ENCODE measurements at regions not wholly inside any gene's neighbourhood (a gene's known extent, or its start where the extent isn't known, plus 50 kb on each side); places are given as distances from the start of the nearest gene placed in this dataset.

- no peak for DNase-seq (ENCODE audit: low spot score)
Observed at GRCh38 chr1:96002969-96003964, 718.3 kb upstream of the PTBP2 start.

DNA sequence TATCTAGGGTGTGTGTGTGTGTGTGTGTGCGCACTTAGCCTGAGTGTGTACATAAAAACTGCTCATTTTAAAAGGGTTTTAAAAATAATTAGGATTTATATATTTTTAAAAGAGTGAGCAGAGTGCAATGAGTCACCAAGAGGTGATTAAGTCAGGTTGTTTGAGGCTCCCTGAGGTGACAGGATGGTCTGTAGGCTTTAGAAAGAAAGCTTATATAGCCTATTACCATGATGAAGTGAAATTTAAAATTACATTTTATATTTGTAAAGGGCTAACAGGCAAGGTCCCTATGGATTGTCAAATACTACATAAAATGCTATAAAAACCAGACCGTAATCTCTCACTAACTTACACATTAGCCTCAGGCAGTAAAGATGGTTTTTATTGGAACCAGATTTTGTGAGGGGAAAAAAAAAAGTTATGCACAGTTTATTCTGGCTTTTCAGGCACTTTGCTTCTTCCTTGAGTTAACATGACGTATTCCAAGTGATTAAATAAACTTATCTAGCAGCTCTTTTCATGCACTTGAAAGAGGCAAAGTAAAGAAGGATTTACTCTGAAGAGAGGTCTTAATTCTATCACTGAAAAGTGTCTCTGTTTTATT lies 711.7 kb upstream of the PTBP2 start:
- no peak for DNase-seq (ENCODE audit: low spot score)

DNA sequence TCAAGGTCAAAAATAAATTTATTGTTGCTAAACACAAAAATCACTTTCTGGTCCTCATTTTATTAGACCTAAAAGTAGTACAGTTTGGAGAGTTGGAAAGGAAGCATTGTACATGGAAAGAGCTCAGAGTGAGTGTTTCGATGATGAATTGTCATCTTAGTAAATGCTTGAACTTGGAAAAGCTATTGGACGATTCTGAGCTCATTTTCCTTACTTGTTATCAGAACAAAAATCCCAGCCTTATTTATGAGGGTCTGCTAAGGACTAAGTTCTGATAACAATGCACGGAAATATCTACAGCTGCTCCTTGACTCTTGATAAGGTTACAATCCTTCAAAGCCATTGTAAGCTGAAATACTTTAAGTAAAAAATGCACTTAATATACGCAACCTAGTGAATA lies 710.0 kb upstream of the PTBP2 start:
- DNase-seq (ENCODE audit: low spot score) = no peak

DNA sequence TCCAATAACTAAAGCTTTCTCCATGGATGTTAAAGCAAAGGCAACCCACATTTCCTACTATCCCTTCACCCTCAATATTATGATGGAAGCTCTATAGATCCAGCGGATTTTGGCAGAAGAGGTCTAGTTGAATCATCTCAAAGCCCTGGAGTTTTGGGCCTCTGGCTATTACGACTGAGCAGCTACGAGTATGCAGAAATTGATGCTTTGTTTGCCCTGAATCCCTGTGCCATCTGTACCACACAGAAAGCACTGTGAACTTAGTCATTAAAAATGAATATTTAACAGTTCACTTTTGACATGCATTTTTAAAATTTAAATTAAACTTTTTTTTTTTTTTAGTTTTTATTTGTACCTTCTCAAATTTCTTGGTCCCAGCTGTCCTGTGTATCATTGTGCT lies 705.4 kb upstream of the PTBP2 start:
- no peak for DNase-seq (ENCODE audit: low spot score)

GRCh38 chr1:96020378-96020777 lies 701.2 kb upstream of the PTBP2 start:
- no peak for DNase-seq (ENCODE audit: low spot score)

DNA sequence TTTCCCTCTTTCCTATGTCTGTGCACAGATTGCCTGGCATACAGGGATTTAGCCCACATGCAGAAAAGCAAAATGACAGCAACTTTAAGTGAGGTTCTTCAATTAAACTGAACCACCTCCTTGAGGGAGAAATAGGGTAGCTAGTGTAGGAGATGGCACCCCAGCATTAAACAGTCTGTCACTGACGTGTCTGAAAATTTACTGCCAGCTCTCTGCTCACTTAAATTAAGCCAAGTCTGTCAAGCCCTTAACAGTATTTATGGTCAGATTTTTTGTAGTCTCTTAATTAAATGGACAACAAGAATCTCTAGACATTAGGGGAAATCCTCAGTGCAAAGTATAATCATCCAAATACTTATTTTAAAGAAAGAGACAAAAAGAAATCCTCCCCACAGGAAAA lies 696.5 kb upstream of the PTBP2 start:
- DNase-seq (ENCODE audit: low spot score) = no peak

- DNase-seq (ENCODE audit: low spot score) = no peak
Observed at GRCh38 chr1:96028071-96028470, 693.5 kb upstream of the PTBP2 start.

DNA sequence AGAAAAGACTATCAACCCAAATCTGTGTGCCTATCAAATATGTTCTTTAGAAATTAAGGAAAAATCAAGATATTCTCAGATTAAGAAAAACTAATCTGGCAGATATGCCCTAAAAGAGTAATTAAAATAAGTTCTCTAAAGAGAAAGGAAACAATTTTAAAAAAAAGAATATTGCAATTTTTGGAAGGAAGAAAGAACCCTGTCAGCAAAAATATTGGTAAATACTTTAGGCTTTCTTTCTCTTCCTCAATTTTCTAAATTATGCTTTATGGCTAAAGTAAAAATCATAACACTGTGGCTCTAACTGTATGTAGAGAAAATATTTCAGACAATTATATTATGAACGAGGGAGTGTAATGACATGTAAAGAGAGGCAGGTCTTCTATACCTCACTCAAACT lies 691.3 kb upstream of the PTBP2 start:
- no peak for DNase-seq (ENCODE audit: low spot score)

DNA sequence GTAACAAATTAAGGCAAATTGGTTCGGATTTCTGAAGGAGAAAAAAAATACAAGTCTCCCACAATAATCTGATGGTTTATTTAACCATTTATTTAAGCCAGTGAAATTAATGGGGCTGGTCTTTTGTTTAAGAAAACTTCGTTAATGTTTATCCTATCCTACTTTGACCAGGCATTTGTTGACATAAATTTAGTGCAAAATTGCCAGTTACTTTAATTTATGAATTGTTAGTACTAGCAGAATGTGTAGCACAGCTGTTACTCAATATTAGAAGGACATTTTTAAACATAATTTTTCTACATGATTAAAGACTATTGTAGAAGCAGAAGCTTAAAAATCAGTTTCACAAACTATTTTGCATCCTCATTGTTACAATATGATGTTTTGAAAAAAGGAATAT lies 687.6 kb upstream of the PTBP2 start:
- DNase-seq (ENCODE audit: low spot score) = no peak

- DNase-seq (ENCODE audit: low spot score) = no peak
Observed at GRCh38 chr1:96036763-96037162, 684.8 kb upstream of the PTBP2 start.

DNA sequence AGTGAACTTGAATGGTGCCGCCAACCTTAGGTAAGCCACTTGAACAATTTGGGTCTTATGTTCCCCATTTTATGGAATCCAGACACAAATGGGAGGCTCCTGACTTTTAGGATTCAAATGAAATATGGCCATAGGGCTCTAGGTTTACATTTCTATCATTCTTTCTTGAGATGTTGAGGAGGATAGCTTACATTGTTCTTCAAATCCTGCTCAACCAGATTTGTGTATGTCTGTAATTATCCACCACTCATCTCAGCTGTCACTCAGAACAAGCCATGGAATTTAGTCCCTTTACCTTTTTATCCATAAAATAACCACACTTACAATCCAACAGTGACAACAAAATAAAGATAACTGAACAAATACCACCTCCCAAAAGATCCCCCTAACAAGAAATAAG lies 682.9 kb upstream of the PTBP2 start:
- DNase-seq (ENCODE audit: low spot score) = no peak

DNA sequence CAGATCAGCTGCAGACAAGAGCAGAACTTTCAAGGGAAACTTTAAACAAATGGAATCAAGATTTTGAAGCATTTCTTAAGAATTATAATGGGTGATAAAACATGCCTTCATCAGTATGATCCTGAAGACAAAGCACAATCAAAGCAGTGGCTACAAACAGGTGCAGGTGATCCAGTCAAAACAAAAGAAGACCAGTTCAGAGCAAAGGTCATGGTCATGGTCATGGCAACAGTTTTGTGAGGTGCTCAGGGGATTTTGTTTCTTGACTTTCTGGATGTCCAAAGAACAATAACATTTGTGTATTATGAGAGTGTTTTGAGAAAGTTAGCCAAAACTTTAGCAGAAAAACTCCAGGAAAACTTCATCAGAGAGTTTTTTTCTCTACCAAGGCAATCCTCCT lies 681.7 kb upstream of the PTBP2 start:
- no peak for DNase-seq (ENCODE audit: low spot score)

DNA sequence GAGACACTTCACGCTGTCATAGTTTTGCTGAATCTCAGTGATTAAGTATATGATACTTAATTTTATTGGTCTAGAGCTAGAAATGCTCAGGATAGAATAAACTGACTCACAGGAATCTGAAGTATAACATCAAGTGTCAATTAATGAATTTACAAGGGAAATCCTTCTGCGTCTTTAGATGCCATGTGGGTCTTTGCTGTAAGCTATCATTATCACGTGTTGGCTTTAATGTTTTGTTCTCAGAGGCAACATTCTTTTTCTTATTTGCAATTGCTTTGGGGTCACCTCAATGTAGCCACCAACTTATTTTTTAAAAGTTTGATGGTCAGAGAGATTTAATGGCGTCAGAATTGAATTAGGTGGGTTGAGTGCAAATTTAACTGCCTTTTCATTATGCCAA lies 680.1 kb upstream of the PTBP2 start:
- no peak for DNase-seq (ENCODE audit: low spot score)

- no peak for DNase-seq (ENCODE audit: low spot score)
Observed at GRCh38 chr1:96048572-96049212, 672.9 kb upstream of the PTBP2 start.

DNA sequence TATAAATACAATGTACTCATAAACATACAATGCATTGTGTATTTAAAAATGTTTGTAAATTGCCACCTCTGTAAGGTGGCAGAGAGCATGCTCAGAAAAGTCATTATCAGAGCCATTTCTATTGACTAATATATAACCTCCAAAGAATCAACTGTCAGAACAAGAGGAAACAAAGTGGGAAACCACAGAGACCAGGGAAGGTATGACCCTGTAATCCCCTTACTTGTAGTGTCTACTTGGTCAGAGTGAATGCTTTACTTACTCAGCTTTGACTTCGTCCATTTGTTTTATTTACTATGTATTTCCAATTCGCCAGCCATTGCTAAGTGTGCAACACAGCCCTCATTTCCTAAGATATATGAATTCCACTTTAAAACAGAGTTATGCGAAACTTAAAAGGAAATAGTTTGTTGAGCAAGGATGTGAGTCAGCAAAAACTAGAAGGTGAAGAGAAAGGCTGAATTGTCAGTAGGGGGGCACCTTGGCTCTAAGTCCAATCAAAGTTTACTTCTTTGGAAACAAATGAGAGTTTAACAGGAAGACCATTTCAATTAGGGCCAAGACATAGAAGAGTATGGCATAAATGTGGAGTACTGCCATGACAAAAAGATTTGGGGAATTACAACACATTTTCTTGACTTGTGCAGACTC lies 671.7 kb upstream of the PTBP2 start:
- DNase-seq (ENCODE audit: low spot score) = no peak

GRCh38 chr1:96059276-96059675 lies 662.3 kb upstream of the PTBP2 start:
- DNase-seq (ENCODE audit: low spot score) = no peak

DNA sequence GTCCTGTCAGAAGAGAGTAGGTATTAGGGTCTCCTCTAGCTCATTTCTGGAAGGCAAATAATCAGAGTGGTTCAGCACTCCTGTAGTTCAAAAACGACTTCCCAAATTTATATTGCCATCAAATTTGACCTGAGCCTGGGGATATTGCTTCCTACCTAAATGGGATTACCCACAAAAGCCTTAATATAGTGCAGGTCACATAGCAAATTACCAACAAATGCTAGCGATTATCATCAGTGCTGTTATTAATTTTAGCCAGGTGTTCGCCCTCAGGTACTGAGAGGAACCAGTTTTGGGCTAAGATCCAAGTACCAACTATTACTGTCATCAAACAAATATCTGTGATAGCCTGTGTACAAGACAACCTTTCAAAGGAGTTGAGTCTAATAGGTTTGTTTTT lies 661.8 kb upstream of the PTBP2 start:
- DNase-seq (ENCODE audit: low spot score) = no peak

DNA sequence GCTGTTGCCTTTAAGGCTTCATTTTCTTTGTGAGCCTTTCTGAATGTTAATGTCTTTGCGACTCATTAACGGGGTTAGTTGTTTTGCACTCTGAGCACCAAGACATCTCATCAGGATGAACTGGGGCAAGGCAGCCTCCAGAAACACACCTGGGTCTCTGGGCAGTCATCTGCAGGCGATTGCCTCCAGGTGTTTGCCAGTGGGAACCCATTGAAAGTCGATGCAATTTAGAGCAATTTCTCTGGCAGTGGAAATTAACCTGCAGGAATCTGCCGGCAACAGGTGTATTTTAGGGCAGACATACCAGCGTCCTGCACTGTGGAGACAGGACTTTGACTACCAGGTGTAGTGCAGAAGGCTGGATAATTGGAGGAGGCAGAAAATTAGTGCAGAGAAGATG lies 661.0 kb upstream of the PTBP2 start:
- DNase-seq (ENCODE audit: low spot score) = no peak

GRCh38 chr1:96072021-96072420 lies 649.6 kb upstream of the PTBP2 start:
- DNase-seq (ENCODE audit: low spot score) = no peak

DNA sequence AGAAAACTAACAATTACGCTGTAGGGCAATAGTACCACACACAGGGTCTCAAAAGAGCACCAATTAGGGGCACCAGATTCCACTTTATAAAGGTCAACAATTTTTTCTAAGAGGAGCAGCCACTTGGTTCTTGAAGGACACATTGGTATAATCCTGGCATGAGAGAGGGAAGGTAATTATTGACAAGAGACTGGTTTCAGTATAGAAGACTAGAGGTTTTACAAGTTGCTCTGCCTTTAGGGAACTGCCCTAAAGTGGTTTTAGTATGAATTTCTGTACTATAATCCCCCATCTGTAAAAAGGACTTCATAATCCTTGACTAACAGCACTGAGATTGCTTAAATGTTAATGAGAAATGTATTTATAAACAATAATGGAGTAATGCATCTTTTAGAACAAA lies 648.5 kb upstream of the PTBP2 start:
- no peak for DNase-seq (ENCODE audit: low spot score)

DNA sequence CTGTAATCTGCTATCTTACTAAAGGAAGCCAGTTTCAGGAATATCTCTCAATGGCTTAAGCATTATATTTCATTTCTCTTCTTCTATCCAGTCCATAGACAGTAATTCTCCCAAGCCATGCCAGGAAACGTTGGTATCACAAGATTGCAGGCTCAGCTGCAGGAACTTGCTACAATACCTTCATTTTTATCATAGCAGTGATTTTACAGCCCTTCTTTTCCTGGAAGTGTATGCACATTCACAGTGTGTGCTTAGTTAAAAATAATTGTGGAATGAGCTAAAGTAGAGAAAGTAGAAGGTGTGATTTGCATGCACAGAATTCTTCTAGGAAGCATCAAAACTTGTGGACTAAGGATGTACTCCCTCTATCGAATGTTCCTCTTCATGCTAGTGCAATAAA lies 647.2 kb upstream of the PTBP2 start:
- DNase-seq (ENCODE audit: low spot score) = no peak

DNA sequence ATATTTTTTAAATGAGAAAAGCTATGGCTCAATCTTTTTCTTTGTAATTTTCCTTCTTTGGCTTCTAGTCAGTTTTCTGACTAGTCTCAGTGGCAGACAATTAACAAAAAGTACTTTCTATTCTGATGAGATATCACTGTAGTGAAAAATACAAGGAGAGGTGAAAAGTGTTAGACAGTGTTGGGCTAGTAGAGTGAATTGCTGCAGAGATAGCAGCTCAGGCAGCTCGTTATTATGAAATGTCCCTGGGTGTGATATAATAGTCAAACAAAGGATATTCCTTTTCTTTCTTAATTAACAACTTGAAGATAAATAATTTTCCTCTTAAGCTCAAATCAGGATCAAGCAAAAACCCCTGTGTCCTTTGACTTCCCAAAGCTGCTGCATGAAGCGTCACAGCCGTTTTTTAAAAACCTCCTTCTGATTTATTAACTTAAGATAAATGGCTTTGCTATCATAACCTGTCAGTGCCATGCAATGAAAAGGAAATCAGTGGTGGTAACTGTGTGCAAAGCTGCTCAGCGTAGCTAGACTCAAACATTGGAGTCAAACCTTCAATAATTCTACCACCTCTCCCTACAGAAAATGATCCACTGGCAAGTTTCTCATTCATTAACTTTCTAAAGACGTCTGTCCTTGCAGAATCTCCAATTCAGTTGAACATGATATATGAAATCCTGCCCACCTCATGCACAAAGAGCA lies 646.6 kb upstream of the PTBP2 start:
- DNase-seq (ENCODE audit: low spot score) = no peak

All from hepatic stellate cell (primary cell).